Embryonic facial prominence (tissue), 1 donor: ENCODE measurements at regions not wholly inside any gene's neighbourhood (a gene's known extent, or its start where the extent isn't known, plus 50 kb on each side); places are given as distances from the start of the nearest gene placed in this dataset.
"Not testable (repeated sequence)": the region's sequence is repeated elsewhere in the genome, so short reads cannot be mapped to it uniquely, and the experiment has no call there.

Source experiments
- DNase-seq: peaks from one replicate; pipeline ENCODE4 v3.0.0-alpha.2; 2016; ENCODE audit errors: extremely low spot score

- DNase-seq = no peak
Observed at GRCh38 chr1:95604771-95605170, 370.8 kb downstream of the RWDD3 start.

- DNase-seq = no peak
Observed at GRCh38 chr1:95614197-95614596, 380.2 kb downstream of the RWDD3 start.

GRCh38 chr1:95615421-95615820, 381.4 kb downstream of the RWDD3 start:
- no peak for DNase-seq

GRCh38 chr1:95620076-95620475, 386.1 kb downstream of the RWDD3 start:
- DNase-seq = no peak

- DNase-seq = no peak
Observed at GRCh38 chr1:95622609-95623008, 388.6 kb downstream of the RWDD3 start.

GRCh38 chr1:95625224-95625623, 391.2 kb downstream of the RWDD3 start:
- no peak for DNase-seq

- DNase-seq = no peak
Observed at GRCh38 chr1:95627244-95627643, 393.2 kb downstream of the RWDD3 start.

- no peak for DNase-seq
Observed at GRCh38 chr1:95631695-95632094, 397.7 kb downstream of the RWDD3 start.

- DNase-seq = no peak
Observed at GRCh38 chr1:95635811-95636210, 401.8 kb downstream of the RWDD3 start.

- DNase-seq = no peak
Observed at GRCh38 chr1:95636897-95637296, 402.9 kb downstream of the RWDD3 start.

GRCh38 chr1:95640746-95641145, 406.7 kb downstream of the RWDD3 start:
- DNase-seq = no peak

GRCh38 chr1:95641386-95641785, 407.4 kb downstream of the RWDD3 start:
- DNase-seq = no peak

- no peak for DNase-seq
Observed at GRCh38 chr1:95642035-95642434, 408.0 kb downstream of the RWDD3 start.

- no peak for DNase-seq
Observed at GRCh38 chr1:95643071-95643470, 409.1 kb downstream of the RWDD3 start.

- DNase-seq = not testable (repeated sequence)
Observed at GRCh38 chr1:95645126-95645525, 411.1 kb downstream of the RWDD3 start.

GRCh38 chr1:95650631-95651030, 416.6 kb downstream of the RWDD3 start:
- no peak for DNase-seq

- DNase-seq = no peak
Observed at GRCh38 chr1:95652423-95652965, 418.5 kb downstream of the RWDD3 start.

GRCh38 chr1:95653618-95654017, 419.6 kb downstream of the RWDD3 start:
- no peak for DNase-seq

- DNase-seq = no peak
Observed at GRCh38 chr1:95655321-95656020, 421.5 kb downstream of the RWDD3 start.

GRCh38 chr1:95657248-95657647, 423.2 kb downstream of the RWDD3 start:
- DNase-seq = no peak

- no peak for DNase-seq
Observed at GRCh38 chr1:95659166-95659565, 425.2 kb downstream of the RWDD3 start.

GRCh38 chr1:95659588-95659987, 425.6 kb downstream of the RWDD3 start:
- no peak for DNase-seq

GRCh38 chr1:95660736-95661135, 426.7 kb downstream of the RWDD3 start:
- DNase-seq = no peak

- DNase-seq = not testable (repeated sequence)
Observed at GRCh38 chr1:95663530-95663929, 429.5 kb downstream of the RWDD3 start.
